ENCODE measurements at regions not wholly inside any gene's neighbourhood (a gene's known extent, or its start where the extent isn't known, plus 50 kb on each side); places are given as distances from the start of the nearest gene placed in this dataset.

DNA sequence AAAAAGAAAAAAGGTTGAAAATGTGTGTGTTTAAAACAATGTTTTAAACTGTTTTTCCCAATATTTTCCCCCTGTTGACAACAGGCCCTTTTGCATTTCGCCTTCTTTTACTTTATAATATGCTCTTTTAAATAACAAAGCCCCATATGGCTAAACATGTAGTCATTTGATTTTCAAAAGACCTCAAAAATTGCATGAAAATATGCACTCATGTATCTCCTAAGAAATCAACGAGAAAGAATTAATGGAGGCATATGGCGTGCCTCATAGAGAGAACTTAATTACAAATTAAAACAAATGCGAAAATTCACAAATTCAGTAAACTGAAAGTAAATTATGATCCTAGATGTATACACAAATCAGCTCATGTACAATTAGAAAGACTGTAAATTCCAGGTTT lies 202.6 kb upstream of the FOXN3 start:
- in situ Hi-C loops (cut with HindIII; ENCODE audit: low pct_unique_long_range_greater_than_20kb, low sequenced_read_pairs) = no loop called here
- no peak for DNase-seq (ENCODE audit: low read depth)

DNA sequence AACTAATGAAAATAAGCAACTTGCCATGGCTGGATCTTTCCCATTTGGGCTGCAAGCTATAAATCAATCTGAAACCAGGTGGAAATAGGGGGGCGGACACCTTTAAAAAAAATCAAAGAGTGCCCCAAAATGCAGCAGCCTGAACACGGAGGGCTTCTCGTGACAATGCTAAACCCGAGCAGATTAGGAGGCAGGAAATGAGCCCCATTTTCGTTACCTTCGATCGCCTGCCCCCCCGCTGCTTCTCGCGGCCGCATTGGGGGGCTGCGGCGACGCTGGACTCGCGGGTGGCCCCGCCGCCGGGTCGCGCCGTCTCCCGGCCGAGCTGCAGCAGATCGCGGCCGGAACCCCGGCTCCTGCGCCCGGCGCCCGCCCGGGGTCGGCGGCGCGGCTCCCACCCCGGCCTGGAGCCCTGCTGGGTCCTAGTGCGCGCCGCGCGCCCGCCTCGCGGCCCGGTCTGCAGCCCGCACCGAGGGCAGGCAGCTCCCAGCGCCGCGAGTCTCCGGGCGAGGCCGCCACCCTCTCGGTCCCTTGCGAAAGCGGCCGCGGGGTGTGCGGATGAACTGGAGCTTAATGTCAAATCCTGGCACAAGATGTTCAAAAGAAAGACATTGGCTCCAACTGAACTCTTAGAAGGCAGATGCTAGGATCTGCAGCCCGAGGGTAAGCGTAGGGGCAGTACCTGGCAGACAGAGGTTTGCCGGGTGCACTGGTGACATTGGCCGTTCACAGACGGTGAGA lies 201.9 kb upstream of the FOXN3 start:
- DNase-seq (ENCODE audit: low read depth) = no peak

DNA sequence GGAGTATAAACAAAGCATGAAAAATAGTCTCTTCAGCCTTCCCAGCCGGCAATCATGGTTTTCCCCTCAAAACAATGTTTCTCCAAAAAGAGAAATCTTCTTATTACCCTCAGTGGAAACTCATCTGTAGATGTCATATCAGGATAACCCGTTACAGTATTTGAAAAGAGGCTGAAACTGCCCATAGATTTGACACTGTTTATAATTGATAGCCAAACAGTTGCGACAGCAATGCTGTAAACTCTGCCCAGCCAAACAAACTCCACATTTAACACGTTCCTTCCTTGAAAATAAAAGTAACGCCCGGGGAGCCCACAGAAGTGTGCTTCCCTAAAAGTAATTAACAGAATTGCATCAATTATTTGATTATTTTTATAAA lies 201.3 kb upstream of the FOXN3 start:
- in situ Hi-C loops (cut with HindIII; ENCODE audit: low pct_unique_long_range_greater_than_20kb, low sequenced_read_pairs) = no loop called here
- DNase-seq (ENCODE audit: low read depth) = no peak

More for the DNA sequence above, 201.9 kb upstream of the FOXN3 start:
- in situ Hi-C loops (cut with HindIII; ENCODE audit: low pct_unique_long_range_greater_than_20kb, low sequenced_read_pairs) = no loop called here

DNA sequence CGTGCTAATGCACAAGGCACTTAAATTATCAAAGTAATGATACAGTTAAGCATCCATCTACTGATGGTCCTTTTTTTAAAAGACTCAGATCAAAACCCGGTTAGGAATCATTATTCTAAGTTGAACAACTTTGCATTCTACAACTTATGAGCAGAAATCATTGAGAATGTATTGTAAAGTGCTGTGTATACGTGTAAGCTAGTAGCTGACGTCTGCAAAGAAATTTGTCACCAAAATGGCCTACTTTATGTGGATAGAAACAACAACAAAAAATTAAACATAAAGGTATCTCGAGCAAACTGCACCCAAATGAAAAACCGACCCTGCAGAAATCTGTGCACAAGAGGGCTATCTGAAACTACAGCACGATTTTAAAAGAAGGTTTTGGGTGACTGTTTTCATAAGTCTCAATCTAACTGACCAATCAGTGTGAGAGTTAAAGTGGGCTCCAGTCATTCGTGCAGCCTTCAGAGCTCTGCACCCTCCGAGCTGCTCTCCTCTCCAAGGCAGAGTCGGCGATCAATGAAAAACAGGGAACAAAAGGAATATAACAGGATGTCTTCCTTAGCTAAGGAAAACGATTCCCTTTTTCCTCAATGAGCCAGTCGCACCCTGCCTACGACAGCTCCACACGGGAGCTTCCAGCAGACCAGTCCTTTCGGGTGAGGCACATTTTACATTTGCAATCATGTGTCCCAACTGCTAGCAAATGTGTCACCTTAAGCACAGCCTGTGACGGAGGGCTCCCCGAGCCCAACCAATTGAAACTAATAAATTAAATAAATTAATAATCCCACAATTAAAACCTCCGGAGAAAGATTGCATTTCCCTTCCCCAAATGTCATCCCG lies 200.7 kb upstream of the FOXN3 start:
- DNase-seq (ENCODE audit: low read depth) = no peak
- in situ Hi-C loops (cut with HindIII; ENCODE audit: low pct_unique_long_range_greater_than_20kb, low sequenced_read_pairs) = no loop called here

DNA sequence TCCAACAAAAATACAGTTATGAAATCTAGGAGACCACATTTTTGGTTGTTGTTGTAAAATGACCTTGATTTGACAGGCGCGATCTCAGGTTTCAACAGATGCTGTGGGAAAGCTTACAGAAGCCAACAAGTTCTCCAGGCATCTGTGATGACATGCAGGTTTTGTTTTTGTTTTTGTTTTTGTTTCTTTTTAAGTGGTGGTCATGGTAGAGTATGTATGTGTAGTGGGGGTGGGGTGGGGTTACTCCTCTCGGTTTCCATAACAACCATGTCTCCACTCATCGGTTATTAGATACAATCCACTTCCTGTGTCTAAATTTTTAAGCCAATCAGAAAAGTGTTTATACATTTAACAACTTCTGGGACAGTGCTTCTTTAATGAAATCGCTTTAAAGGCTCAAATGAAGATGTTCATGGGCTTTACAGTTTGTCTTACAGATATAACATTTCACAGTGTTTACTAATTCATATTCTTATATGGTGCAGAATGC lies 199.9 kb upstream of the FOXN3 start:
- in situ Hi-C loops (cut with HindIII; ENCODE audit: low pct_unique_long_range_greater_than_20kb, low sequenced_read_pairs) = no loop called here

GRCh38 chr14:89616425-89616824 lies 199.4 kb upstream of the FOXN3 start:
- DNase-seq (ENCODE audit: low read depth) = no peak
- in situ Hi-C loops (cut with HindIII; ENCODE audit: low pct_unique_long_range_greater_than_20kb, low sequenced_read_pairs) = no loop called here

More for the DNA sequence above, 199.9 kb upstream of the FOXN3 start:
- no peak for DNase-seq (ENCODE audit: low read depth)

DNA sequence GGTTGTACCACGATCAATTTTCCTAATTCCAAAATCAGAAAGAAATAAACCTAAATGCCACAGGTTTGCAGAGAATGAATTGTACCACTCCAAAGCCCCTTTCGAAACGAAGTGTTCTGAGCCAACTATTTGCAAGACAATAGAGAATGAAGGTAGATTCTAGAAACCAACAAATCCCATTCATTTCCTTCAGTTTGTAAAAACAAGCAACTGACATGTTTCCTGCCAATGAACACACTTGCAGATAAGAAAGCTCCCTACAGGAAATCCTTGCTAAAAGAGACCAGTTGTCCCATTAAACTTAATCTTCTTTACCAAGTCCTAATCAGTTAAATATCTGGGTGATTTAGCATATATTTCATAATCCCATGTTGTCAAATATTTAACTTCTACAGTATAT lies 198.4 kb upstream of the FOXN3 start:
- in situ Hi-C loops (cut with HindIII; ENCODE audit: low pct_unique_long_range_greater_than_20kb, low sequenced_read_pairs) = no loop called here
- no peak for DNase-seq (ENCODE audit: low read depth)

- DNase-seq (ENCODE audit: low read depth) = no peak
- in situ Hi-C loops (cut with HindIII; ENCODE audit: low pct_unique_long_range_greater_than_20kb, low sequenced_read_pairs) = no loop called here
These were observed 197.1 kb upstream of the FOXN3 start for GRCh38 chr14:89614009-89614691.

GRCh38 chr14:89613260-89614008 lies 196.4 kb upstream of the FOXN3 start:
- DNase-seq (ENCODE audit: low read depth) = no peak
- in situ Hi-C loops (cut with HindIII; ENCODE audit: low pct_unique_long_range_greater_than_20kb, low sequenced_read_pairs) = no loop called here

DNA sequence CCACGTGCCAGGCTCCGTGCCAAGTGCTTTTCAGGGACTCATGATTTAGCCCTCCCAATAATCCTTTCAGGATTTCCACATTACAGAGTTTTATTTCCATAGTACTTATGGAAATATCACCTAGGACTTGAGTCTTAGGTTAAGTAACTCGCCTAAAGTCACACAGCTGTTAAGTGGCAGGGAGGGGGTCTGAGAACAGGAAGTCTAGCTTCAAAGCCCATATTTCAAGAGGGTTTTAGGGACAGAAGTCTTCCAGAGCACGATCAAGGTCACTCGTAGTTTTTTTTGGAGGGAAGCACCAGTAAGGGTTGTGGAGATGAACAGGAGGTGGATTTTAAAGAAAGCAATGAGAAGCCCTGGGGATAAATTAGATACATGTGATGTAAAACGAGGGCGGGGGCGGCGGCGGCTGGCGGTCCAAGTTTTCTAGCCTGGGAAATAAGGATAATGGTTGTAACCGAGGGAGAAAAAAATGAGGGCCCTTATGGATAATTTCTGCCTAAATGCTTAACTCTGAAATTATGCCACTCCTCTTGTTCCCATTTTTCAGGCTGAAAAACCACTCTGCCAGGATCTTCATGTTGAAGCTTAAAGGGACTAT lies 192.6 kb upstream of the FOXN3 start:
- in situ Hi-C loops (cut with HindIII; ENCODE audit: low pct_unique_long_range_greater_than_20kb, low sequenced_read_pairs) = no loop called here
- DNase-seq (ENCODE audit: low read depth) = no peak

DNA sequence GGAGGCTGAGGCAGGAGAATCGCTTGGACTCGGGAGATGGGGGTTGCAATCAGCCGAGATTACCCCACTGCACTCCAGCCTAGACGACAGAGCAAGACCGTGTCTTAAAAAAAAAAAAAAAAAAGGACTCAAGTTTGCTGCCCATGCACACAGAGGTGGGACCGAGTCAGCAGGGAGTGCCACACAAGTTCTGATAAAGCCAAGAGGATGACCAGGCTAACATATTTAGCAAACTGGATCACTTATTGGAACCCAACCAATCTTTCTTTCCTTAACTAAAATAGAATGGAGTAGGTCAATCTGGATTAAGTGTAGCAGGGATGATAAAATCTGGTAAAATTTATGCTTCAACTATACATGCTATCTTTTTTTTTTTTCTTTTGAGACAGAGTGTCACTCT lies 190.4 kb upstream of the FOXN3 start:
- no peak for DNase-seq (ENCODE audit: low read depth)
- in situ Hi-C loops (cut with HindIII; ENCODE audit: low pct_unique_long_range_greater_than_20kb, low sequenced_read_pairs) = no loop called here

DNA sequence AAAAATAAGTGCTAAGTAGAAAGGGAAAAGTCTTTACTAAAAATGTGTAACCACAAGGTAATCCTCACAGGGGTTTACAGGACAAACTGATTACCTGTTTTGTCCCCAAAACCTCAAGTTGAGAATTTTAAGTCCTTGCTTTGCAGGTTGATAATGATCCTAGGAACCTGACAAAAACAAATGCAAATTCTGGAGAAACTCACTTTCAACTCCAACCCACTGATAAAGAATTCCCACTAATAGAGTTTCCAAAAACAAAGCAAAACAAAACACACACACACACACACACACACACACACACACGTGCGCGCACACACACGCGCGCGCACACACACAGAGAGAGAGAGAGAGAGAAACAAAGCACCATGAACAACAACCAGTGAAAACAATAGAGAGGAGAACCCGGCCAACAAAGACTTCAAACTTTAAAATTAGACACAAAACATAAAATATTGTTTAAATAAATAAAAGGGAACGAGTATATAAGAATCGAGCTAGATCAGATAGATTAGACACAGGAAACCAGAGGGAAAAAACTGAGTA lies 187.0 kb upstream of the FOXN3 start:
- in situ Hi-C loops (cut with HindIII; ENCODE audit: low pct_unique_long_range_greater_than_20kb, low sequenced_read_pairs) = no loop called here
- no peak for DNase-seq (ENCODE audit: low read depth)

DNA sequence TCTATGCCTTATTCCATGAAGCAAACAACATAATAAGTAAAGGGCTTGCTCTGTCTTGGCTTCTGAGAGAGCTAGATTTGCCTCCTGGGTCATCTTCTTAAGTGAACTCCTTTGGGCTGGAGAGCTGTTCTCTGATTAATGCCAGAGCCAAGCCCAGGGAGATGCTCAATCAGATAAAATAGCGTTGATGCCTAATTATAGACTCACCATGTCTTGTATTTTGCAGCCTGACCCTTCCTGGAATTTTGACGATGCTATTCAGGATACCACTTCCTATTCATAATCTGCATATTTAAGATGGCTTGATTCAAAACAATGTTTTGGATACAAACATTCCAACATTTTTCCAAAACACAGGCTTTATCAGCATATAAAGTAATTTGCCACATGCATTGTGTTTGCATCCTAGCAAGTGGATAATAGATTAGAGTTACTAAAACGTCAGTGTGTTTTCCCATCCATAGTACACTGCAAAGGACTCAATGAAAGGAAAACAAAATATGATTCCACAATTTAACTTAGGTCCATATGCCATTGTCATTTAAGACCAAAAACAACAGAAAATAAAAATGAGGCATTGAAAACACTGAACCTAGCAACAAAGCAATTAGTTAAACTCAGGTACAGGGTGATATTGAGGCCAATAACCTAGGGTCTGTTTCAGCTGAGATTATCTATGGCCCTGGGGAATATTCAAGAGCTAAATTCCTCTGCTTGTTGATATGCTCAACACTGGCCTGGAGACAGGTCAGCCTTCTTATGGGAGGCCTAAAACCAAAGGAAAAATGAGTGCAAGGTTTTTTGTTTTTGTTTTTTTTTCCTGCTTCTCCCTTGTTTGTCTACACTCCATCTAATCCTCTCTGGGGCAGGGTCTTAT lies 184.2 kb upstream of the FOXN3 start:
- DNase-seq (ENCODE audit: low read depth) = no peak
- in situ Hi-C loops (cut with HindIII; ENCODE audit: low pct_unique_long_range_greater_than_20kb, low sequenced_read_pairs) = no loop called here

GRCh38 chr14:89600029-89600428 lies 183.0 kb upstream of the FOXN3 start:
- DNase-seq (ENCODE audit: low read depth) = no peak
- in situ Hi-C loops (cut with HindIII; ENCODE audit: low pct_unique_long_range_greater_than_20kb, low sequenced_read_pairs) = no loop called here

DNA sequence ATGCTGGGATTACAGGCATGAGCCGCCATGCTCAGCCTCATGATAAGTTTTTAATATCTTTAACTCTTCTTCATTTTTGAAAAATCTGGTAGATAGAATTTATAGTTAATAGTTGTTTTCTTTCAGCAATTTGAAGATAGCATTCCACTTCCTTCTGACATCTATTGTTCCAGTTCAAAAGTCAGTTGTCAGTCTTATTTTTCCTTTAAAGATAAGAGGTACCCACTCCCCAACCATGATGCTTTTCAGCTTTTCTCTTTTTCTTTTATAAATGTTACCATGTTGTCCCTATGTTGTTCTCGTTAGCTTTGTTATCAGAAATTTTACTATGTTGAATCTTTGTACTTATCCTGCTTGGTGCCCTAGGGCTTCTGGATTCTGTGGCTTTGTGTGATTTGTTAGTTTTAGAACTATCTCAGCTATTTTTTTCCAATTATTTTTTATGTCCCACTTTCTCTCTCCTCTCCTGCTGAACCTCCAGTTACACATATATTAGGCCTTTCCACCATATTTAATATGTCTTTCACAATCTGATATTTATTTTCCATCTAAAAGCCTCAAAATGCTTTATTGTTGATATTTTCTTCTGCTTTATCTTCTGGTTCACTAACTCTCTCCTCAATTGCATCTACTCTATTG lies 181.6 kb upstream of the FOXN3 start:
- in situ Hi-C loops (cut with HindIII; ENCODE audit: low pct_unique_long_range_greater_than_20kb, low sequenced_read_pairs) = no loop called here
- DNase-seq (ENCODE audit: low read depth) = peak; percentile 2

DNA sequence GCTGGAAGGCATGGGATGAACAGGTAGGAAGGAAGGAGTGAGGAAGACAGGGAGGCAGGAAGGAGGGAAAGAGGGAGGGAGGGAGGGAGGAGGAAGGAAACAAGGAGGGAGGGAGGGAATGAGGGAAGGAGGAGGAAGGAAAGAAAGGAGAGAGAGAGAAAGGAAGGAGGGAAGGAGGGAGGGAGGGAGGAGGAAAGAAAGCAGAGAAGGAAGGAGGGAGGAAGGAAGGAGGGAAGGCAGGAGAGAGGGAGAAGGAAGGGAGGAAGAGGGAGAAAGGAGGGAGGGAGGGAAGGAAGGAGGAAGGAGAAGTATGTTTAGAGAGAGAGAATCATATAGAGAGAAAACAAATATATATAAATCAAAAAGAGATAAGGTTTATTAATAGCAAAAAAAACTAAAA lies 175.9 kb upstream of the FOXN3 start:
- in situ Hi-C loops (cut with HindIII; ENCODE audit: low pct_unique_long_range_greater_than_20kb, low sequenced_read_pairs) = no loop called here
- no peak for DNase-seq (ENCODE audit: low read depth)
